GM19328 (cell line): ENCODE measurements at regions not wholly inside any gene's neighbourhood (a gene's known extent, or its start where the extent isn't known, plus 50 kb on each side); places are given as distances from the start of the nearest gene placed in this dataset.

Experiments used
- ATAC-seq: cut with Tn5 transposase; IDR thresholded peaks from one replicate; pipeline ENCODE4 v1.9.1; 2021; ENCODE audit warnings: mild to moderate bottlenecking, moderate library complexity; ENCODE audit not compliant: unreplicated experiment

- ATAC-seq: no peak
Measured at GRCh38 chr6:10307028-10307427, 107.8 kb downstream of the TFAP2A start.

- ATAC-seq: no peak
Measured at GRCh38 chr6:10305790-10306415, 109.0 kb downstream of the TFAP2A start.

GRCh38 chr6:10303608-10304506 is 111.0 kb downstream of the TFAP2A start:
- ATAC-seq: no peak

GRCh38 chr6:10302566-10303235 is 112.2 kb downstream of the TFAP2A start:
- ATAC-seq: no peak

GRCh38 chr6:10300071-10300470 is 114.8 kb downstream of the TFAP2A start:
- ATAC-seq: no peak

GRCh38 chr6:10297832-10298231 is 117.0 kb downstream of the TFAP2A start:
- no peak for ATAC-seq

GRCh38 chr6:10278746-10279145 is 136.1 kb downstream of the TFAP2A start:
- no peak for ATAC-seq

- ATAC-seq: no peak
Measured at GRCh38 chr6:10276660-10277287, 138.1 kb downstream of the TFAP2A start.

- ATAC-seq: no peak
Measured at GRCh38 chr6:10276106-10276505, 138.8 kb downstream of the TFAP2A start.

GRCh38 chr6:10272591-10272990 is 142.3 kb downstream of the TFAP2A start:
- ATAC-seq: no peak

- no peak for ATAC-seq
Measured at GRCh38 chr6:10271982-10272381, 142.9 kb downstream of the TFAP2A start.

GRCh38 chr6:10269814-10270472 is 144.9 kb downstream of the TFAP2A start:
- ATAC-seq: no peak

GRCh38 chr6:10268611-10269310 is 146.1 kb downstream of the TFAP2A start:
- no peak for ATAC-seq

- no peak for ATAC-seq
Measured at GRCh38 chr6:10268111-10268510, 146.8 kb downstream of the TFAP2A start.

- no peak for ATAC-seq
Measured at GRCh38 chr6:10266462-10266861, 148.4 kb downstream of the TFAP2A start.

- ATAC-seq: no peak
Measured at GRCh38 chr6:10266061-10266460, 148.8 kb downstream of the TFAP2A start.

- no peak for ATAC-seq
Measured at GRCh38 chr6:10262505-10262904, 152.4 kb downstream of the TFAP2A start.

- ATAC-seq: no peak
Measured at GRCh38 chr6:10259671-10260070, 155.2 kb downstream of the TFAP2A start.

- no peak for ATAC-seq
Measured at GRCh38 chr6:10258341-10258740, 156.5 kb downstream of the TFAP2A start.

- ATAC-seq: no peak
Measured at GRCh38 chr6:10256113-10256690, 158.7 kb downstream of the TFAP2A start.
